Astrocyte (in vitro differentiated cells and primary cell): ENCODE measurements at regions not wholly inside any gene's neighbourhood (a gene's known extent, or its start where the extent isn't known, plus 50 kb on each side); places are given as distances from the start of the nearest gene placed in this dataset.

Experiments
- CTCF ChIP-seq: IDR thresholded peaks from 2 replicates; pipeline ENCODE4 v1.5.1; 2011; ENCODE audit warnings: low read depth, mild to moderate bottlenecking, inconsistent platforms, low read length, moderate library complexity; ENCODE audit not compliant: insufficient read depth
- EZH2 ChIP-seq: IDR thresholded peaks from 2 replicates; pipeline ENCODE4 v1.6.1; 2012; ENCODE audit warnings: mild to moderate bottlenecking, low read length, inconsistent platforms; ENCODE audit not compliant: insufficient read depth

DNA sequence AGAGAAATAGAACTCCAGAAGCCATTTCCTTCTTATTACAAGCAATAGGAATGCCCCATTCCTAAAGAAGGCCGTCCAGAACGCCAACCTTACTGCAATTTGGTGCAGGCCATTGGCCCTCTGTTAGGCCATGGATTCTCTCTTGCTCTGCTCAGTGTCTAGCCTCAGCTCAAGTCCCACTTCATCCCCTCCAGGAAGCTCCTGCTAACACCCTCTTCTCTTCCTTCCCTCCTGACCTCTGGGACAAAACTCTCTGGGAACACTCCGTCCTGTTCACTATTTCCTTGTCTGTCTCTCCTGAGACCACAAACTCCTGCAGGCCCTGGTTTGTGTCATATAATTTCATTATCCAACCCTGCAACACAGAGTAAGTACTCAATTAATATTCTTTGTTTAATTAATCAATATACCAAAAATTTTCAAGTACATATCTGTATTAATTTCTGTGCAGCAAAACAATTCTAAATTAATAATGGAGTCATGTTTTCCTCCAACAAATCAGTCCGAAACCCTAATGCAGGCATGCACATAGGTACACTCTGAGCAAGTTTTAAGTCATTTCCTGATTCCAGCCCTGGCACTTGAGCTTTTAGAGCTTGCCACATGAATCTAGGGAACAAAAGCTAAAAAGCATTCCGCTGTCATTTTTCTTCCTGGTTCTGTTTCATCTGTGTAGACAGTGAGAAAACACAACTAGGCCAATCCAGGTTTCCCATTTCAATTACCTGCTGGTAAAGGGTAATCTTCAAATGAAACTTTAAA lies 245.3 kb downstream of the SETD4 start:
- TF ChIP-seq CTCF (no peak), EZH2 (no peak)
